Common myeloid progenitor, CD34-positive (primary cell): ENCODE measurements at regions not wholly inside any gene's neighbourhood (a gene's known extent, or its start where the extent isn't known, plus 50 kb on each side); places are given as distances from the start of the nearest gene placed in this dataset.

Source experiments
- CTCF ChIA-PET: fragments of 350-600 bp; sonication (Branson Sonifier 250); formaldehyde crosslinking; loops from one replicate; lab custom pipeline; 2021; ENCODE audit warnings: antibody characterized with exemption; lab: Charles Lee
- POLR2A ChIA-PET: fragments of 350-600 bp; sonication (Branson Sonifier 250); formaldehyde crosslinking; loops from one replicate; lab custom pipeline; 2021; ENCODE audit warnings: antibody characterized with exemption; lab: Charles Lee
- DNase-seq, 3 donors: peaks; one replicate each; pipeline versions ENCODE4 v3.0.0 to v3.0.0-alpha.2; 2013
- H3K27ac ChIP-seq, 2 experiments: 1 replicate in 1 of 2; 2 replicates in 1 of 2; pipeline ENCODE4 v1.7.0; 2013; ENCODE audit warnings: inconsistent platforms in 2 of 2, low read length in 2 of 2, mild to moderate bottlenecking in 2 of 2, low read depth in 1 of 2, moderate library complexity in 1 of 2; ENCODE audit not compliant: severe bottlenecking in 2 of 2, insufficient read depth in 1 of 2, poor library complexity in 1 of 2
- H3K27me3 ChIP-seq, 5 experiments: replicated peaks in 2 of 5; 1 replicate in 3 of 5; 2 replicates in 2 of 5; pipeline versions ENCODE4 v1.6.1 to v1.7.0; 2013; ENCODE audit warnings: low read length in 4 of 5, mild to moderate bottlenecking in 2 of 5, moderate library complexity in 2 of 5, inconsistent platforms in 1 of 5; ENCODE audit not compliant: insufficient read depth in 5 of 5, control insufficient read depth in 4 of 5
- H3K36me3 ChIP-seq, 4 experiments: 1 replicate in 2 of 4; 2 replicates in 2 of 4; pipeline versions ENCODE4 v1.6.1 to v1.7.0; 2013; ENCODE audit warnings: low read length in 3 of 4, control low read depth in 1 of 4, mild to moderate bottlenecking in 1 of 4; ENCODE audit not compliant: control insufficient read depth in 4 of 4, insufficient read depth in 4 of 4
- H3K4me1 ChIP-seq, 4 experiments: 1 replicate in 3 of 4; 2 replicates in 1 of 4; pipeline versions ENCODE4 v1.6.1 to v1.7.1; 2013; ENCODE audit warnings: low read length in 3 of 4, mild to moderate bottlenecking in 3 of 4, control low read depth in 1 of 4, inconsistent platforms in 1 of 4, moderate library complexity in 1 of 4; ENCODE audit not compliant: control insufficient read depth in 4 of 4, insufficient read depth in 4 of 4; ENCODE audit errors: control extremely low read depth in 1 of 4
- H3K4me3 ChIP-seq, 7 experiments: 1 replicate in 4 of 7; 2 replicates in 3 of 7; pipeline versions ENCODE4 v1.5.1 to v1.7.0; 2013; ENCODE audit warnings: mild to moderate bottlenecking in 7 of 7, low read length in 6 of 7, moderate library complexity in 6 of 7, inconsistent platforms in 2 of 7, low read depth in 2 of 7, control low read depth in 1 of 7; ENCODE audit not compliant: insufficient read depth in 4 of 7, control insufficient read depth in 1 of 7; ENCODE audit errors: extremely low read depth in 1 of 7
- H3K9me3 ChIP-seq, 5 experiments: 1 replicate in 4 of 5; 2 replicates in 1 of 5; pipeline versions ENCODE4 v1.6.1 to v1.7.1; 2013; ENCODE audit warnings: low read length in 4 of 5, mild to moderate bottlenecking in 2 of 5, inconsistent platforms in 1 of 5, low read depth in 1 of 5, moderate library complexity in 1 of 5; ENCODE audit not compliant: control insufficient read depth in 4 of 5, insufficient read depth in 2 of 5; ENCODE audit errors: control extremely low read depth in 1 of 5
- WGBS: methylation state at CpG from one replicate; pipeline ENCODE4 v1.1.5; 2013; ENCODE audit not compliant: insufficient coverage; 5-methylcytosine and 5-hydroxymethylcytosine counted together

GRCh38 chrX:39384996-39385395 is 583.7 kb downstream of the MID1IP1 start:
- Histone ChIP-seq H3K27me3 (peaks cover 0 to 4% (median 0%) of the 10 kb centered on the region in 5 experiments), H3K4me3 (no peak overlapping the region), H3K9me3 (no peaks in the 10 kb centered on the region), H3K4me1 (no peaks in the 10 kb centered on the region), H3K36me3 (no peaks in the 10 kb centered on the region), H3K27ac (no peak overlapping the region)
- ChIA-PET CTCF (no interaction called here), POLR2A (no interaction called here)
- DNase-seq = no peak
- 73% methylated on average over 6 of the region's 6 CpGs for WGBS

- no peaks in the 10 kb centered on the region for H3K9me3 ChIP-seq
- H3K4me1 ChIP-seq = no peaks in the 10 kb centered on the region
- H3K4me3 ChIP-seq = no peak overlapping the region
- ChIA-PET POLR2A (no interaction called here), CTCF (no interaction called here)
- peaks cover 0 to 4% (median 0%) of the 10 kb centered on the region in 5 experiments for H3K27me3 ChIP-seq
- H3K27ac ChIP-seq = no peak overlapping the region
- 100% methylated on average over 1 of the region's 2 CpGs for WGBS
- no peaks in the 10 kb centered on the region for H3K36me3 ChIP-seq
- no peak for DNase-seq
Measured at GRCh38 chrX:39388730-39389129, 587.5 kb downstream of the MID1IP1 start.

GRCh38 chrX:39396358-39396995 is 595.2 kb downstream of the MID1IP1 start:
- Histone ChIP-seq H3K36me3 (no peaks in the 10 kb centered on the region), H3K4me3 (no peak overlapping the region), H3K9me3 (no peaks in the 10 kb centered on the region), H3K27ac (no peak overlapping the region), H3K4me1 (no peaks in the 10 kb centered on the region), H3K27me3 (peaks cover 0 to 13% (median 0%) of the 10 kb centered on the region in 5 experiments)
- WGBS = 92% methylated on average over 7 of the region's 10 CpGs
- no peak for DNase-seq
- ChIA-PET CTCF (interaction anchor here (1.3 kb wide), 1 partner anchor 96 kb away, joined by 4 read pairs; no protein-coding TSS in a partner anchor), POLR2A (no interaction called here)

- H3K9me3 ChIP-seq = no peaks in the 10 kb centered on the region
- H3K27me3 ChIP-seq = peaks cover 0 to 13% (median 0%) of the 10 kb centered on the region in 5 experiments
- WGBS = 84% methylated on average over 14 of the region's 14 CpGs
- CTCF ChIA-PET = interaction anchor here (1.3 kb wide), 1 partner anchor 95 kb away, joined by 4 read pairs; no protein-coding TSS in a partner anchor
- no peak for DNase-seq
- no peak overlapping the region for H3K4me3 ChIP-seq
- H3K27ac ChIP-seq = no peak overlapping the region
- POLR2A ChIA-PET = no interaction called here
- H3K36me3 ChIP-seq = no peaks in the 10 kb centered on the region
- no peaks in the 10 kb centered on the region for H3K4me1 ChIP-seq
Measured at GRCh38 chrX:39397561-39398199, 596.4 kb downstream of the MID1IP1 start.

GRCh38 chrX:39398215-39398962 is 597.1 kb downstream of the MID1IP1 start:
- no peak for DNase-seq
- CTCF ChIA-PET = no interaction called here
- no peak overlapping the region for H3K4me3 ChIP-seq
- H3K4me1 ChIP-seq = no peaks in the 10 kb centered on the region
- POLR2A ChIA-PET = no interaction called here
- H3K36me3 ChIP-seq = no peaks in the 10 kb centered on the region
- H3K27me3 ChIP-seq = peaks cover 0 to 15% (median 0%) of the 10 kb centered on the region in 5 experiments
- 67% methylated on average over 4 of the region's 8 CpGs for WGBS
- no peaks in the 10 kb centered on the region for H3K9me3 ChIP-seq
- no peak overlapping the region for H3K27ac ChIP-seq

- 93% methylated on average over 2 of the region's 2 CpGs for WGBS
- POLR2A ChIA-PET = no interaction called here
- DNase-seq = no peak
Measured at GRCh38 chrX:39398963-39399261, 597.7 kb downstream of the MID1IP1 start.

GRCh38 chrX:39399387-39399786 is 598.1 kb downstream of the MID1IP1 start:
- no peak overlapping the region for H3K4me3 ChIP-seq
- CTCF ChIA-PET = no interaction called here
- H3K27me3 ChIP-seq = peaks cover 0 to 17% (median 0%) of the 10 kb centered on the region in 5 experiments
- DNase-seq = no peak
- WGBS = 25% methylated on average over 2 of the region's 3 CpGs
- no peaks in the 10 kb centered on the region for H3K9me3 ChIP-seq
- H3K4me1 ChIP-seq = no peaks in the 10 kb centered on the region
- POLR2A ChIA-PET = no interaction called here
- no peaks in the 10 kb centered on the region for H3K36me3 ChIP-seq
- H3K27ac ChIP-seq = no peak overlapping the region

More at GRCh38 chrX:39398963-39399261, 597.7 kb downstream of the MID1IP1 start:
- Histone ChIP-seq H3K4me1 (no peaks in the 10 kb centered on the region), H3K36me3 (no peaks in the 10 kb centered on the region), H3K27me3 (peaks cover 0 to 17% (median 0%) of the 10 kb centered on the region in 5 experiments), H3K4me3 (no peak overlapping the region), H3K27ac (no peak overlapping the region), H3K9me3 (no peaks in the 10 kb centered on the region)
- CTCF ChIA-PET = no interaction called here
